Stimulated activated naive CD8-positive, alpha-beta T cell treated with anti-CD3 and anti-CD28 coated beads, Interleukin-15, Interleukin-2, amounts not matched to agents 100 ng/mL and 50 ng/mL, for 24 hours (primary cell): ENCODE measurements at regions not wholly inside any gene's neighbourhood (a gene's known extent, or its start where the extent isn't known, plus 50 kb on each side); places are given as distances from the start of the nearest gene placed in this dataset.
"Not testable (repeated sequence)": the region's sequence is repeated elsewhere in the genome, so short reads cannot be mapped to it uniquely, and the experiment has no call there.

ENCODE experiments used
- H3K27ac Mint-ChIP-seq: one replicate; pipeline ENCODE4 v1.8.0; 2021; ENCODE audit warnings: mild to moderate bottlenecking, mixed read lengths
- H3K27me3 Mint-ChIP-seq: one replicate; pipeline ENCODE4 v1.8.0; 2021; ENCODE audit warnings: mixed read lengths
- H3K36me3 Mint-ChIP-seq: one replicate; pipeline ENCODE4 v1.8.0; 2021; ENCODE audit warnings: low read depth, mixed read lengths
- H3K4me1 Mint-ChIP-seq: one replicate; pipeline ENCODE4 v1.8.0; 2021; ENCODE audit warnings: low read depth, mixed read lengths
- H3K4me3 Mint-ChIP-seq: one replicate; pipeline ENCODE4 v1.8.0; 2021; ENCODE audit warnings: mild to moderate bottlenecking, mixed read lengths
- H3K9me3 Mint-ChIP-seq: one replicate; pipeline ENCODE4 v1.8.0; 2021; ENCODE audit warnings: mixed read lengths

DNA sequence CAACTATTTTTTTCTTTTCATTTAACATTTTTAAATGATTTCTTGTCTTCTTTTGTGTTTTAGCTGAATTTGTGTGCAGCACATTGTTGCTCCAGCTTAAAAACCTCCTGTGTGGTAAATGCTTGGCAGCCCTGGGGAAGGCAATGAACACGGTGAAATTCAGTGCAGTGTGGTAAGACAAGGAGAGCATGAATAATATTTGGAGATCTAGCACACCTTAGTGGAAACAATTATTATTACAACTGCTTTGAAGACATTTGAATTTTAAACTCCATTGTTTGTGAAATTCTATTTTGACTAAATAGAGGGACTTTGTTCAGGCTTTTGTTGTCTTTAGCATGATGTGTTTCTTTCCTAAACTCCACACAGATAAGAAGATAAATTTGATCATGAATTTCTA is 242.6 kb upstream of the CXADR start:
- Mint-ChIP-seq H3K27me3 (peaks cover 3% of the 10 kb centered on the region), H3K27ac (no peak overlapping the region), H3K9me3 (peaks cover 4% of the 10 kb centered on the region), H3K4me1 (no peaks in the 10 kb centered on the region), H3K4me3 (no peak overlapping the region), H3K36me3 (no peaks in the 10 kb centered on the region)

DNA sequence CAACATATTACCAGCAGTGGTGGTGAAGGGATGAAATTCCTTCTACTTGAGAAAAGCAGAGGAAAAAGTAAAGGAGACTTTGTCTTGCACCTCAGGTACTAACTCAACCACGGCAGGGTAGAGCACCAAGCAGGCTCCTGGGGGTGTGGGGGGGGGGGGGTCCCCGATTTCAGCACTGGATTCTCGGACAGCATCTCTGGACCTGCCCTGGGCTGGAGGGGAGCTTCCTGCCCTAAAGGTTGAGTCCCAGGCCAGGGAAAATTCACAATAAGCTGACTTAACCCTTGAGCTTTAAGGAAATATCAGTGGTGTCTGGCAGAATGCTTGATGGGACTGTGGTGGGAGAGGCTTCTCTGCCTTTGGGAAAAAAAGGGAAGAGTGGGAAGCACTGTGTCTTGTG is 233.2 kb upstream of the CXADR start:
- Mint-ChIP-seq H3K4me1 (no peaks in the 10 kb centered on the region), H3K9me3 (peaks cover 25% of the 10 kb centered on the region), H3K27ac (no peak overlapping the region), H3K4me3 (no peak overlapping the region), H3K36me3 (no peaks in the 10 kb centered on the region), H3K27me3 (no peaks in the 10 kb centered on the region)

DNA sequence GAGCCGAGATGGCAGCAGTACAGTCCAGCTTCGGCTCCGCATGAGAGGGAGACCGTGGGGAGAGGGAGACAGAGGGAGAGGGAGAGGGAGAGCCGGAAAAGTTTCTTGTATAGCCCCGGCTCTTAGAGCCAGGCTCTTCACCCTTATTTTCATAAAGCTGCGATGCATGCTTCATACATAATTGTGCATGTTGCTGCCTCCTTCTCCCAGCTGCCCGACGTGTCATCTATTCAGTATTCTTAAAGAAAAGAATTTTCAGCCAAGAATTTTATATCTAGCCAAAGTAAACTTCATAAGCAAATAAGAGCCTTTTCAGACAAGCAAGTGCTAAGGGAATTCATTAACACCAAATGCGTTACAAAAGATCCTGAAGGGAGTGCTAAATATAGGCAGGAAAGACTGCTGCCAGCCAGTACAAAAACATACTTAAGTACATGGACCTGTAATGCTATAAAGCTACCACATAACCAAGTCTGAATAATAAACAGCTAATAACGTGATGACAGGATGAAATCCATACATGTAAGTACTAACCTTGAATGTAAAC is 219.8 kb upstream of the CXADR start:
- peaks cover 16% of the 10 kb centered on the region for H3K9me3 Mint-ChIP-seq
- not testable (repeated sequence) for H3K36me3 Mint-ChIP-seq, H3K27me3 Mint-ChIP-seq, H3K4me3 Mint-ChIP-seq, H3K27ac Mint-ChIP-seq, H3K4me1 Mint-ChIP-seq

DNA sequence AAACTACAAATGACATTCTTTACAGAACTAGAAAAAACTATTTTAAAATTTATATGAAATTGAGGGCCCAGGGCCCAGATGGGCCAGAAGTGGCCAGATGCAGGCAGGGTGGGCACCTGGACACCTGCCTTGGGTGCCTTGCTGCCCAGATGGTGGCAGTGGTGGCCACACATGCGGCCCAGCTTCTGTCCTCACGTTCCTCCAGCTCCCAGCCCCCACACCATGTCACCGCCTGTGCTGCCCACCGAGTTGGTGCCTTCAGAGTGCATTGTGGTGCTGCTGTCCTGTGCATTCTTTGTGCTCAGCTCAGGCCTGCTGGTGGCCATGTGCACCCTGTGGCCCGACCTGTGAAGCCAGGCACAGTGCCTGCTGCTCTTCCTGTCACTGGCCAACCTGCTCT is 216.8 kb upstream of the CXADR start:
- Mint-ChIP-seq H3K27ac (no peak overlapping the region), H3K4me3 (no peak overlapping the region), H3K9me3 (peaks cover 18% of the 10 kb centered on the region), H3K36me3 (no peaks in the 10 kb centered on the region), H3K4me1 (no peaks in the 10 kb centered on the region), H3K27me3 (no peaks in the 10 kb centered on the region)

DNA sequence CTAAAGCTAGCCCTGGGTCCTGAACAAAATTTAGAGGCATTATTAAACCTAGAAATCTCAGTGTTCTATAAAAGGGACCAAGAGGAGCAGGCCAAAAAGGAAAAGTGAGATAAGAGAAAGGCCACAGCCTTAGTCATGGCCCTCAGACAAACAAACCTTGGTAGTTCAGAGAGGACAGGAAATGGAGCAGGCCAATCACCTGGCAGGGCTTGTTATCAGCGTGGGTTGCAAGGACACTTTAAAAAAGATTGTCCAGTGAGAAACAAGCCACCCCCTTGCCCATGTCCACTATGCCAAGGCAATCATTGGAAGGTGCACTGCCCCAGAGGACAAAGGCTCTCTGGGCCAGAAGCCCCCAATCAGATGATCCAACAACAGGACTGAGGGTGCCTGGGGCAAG is 213.3 kb upstream of the CXADR start:
- not testable (repeated sequence) for H3K36me3 Mint-ChIP-seq, H3K27me3 Mint-ChIP-seq, H3K4me3 Mint-ChIP-seq, H3K4me1 Mint-ChIP-seq, H3K27ac Mint-ChIP-seq
- peaks cover 23% of the 10 kb centered on the region for H3K9me3 Mint-ChIP-seq

DNA sequence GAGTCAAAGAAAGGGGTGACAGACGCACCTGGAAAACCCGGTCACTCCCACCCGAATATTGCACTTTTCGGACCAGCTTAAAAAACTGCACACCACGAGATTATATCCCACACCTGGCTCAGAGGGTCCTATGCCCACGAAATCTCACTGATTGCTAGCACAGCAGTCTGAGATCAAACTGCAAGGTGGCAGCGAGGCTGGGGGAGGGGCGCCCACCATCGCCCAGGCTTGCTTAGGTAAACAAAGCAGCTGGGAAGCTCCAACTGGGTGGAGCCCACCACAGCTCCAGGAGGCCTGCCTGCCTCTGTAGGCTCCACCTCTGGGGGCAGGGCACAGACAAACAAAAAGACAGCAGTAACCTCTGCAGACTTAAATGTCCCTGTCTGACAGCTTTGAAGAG is 185.1 kb upstream of the CXADR start:
- not testable (repeated sequence) for H3K4me3 Mint-ChIP-seq, H3K36me3 Mint-ChIP-seq, H3K4me1 Mint-ChIP-seq, H3K27me3 Mint-ChIP-seq, H3K9me3 Mint-ChIP-seq, H3K27ac Mint-ChIP-seq

DNA sequence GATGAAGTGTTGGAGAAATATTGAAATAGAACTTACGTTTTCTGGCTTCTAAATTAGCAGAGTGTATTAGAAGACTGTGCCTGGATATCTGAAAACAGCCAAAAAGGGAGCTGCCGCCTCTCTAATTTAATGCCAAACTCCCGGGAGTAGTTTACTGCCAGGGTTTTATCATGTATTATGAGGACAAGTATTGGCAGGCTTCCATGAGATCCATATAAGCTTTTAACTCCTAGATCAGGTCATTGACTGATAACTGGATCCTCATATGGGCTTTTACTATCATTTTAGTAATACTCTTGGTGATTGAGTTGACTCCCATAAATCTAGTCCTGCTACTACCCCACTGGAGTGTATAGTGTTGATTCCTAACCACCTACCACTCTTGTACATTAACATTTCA is 178.4 kb upstream of the CXADR start:
- Mint-ChIP-seq H3K9me3 (no peaks in the 10 kb centered on the region), H3K27ac (no peak overlapping the region), H3K27me3 (no peaks in the 10 kb centered on the region), H3K4me3 (no peak overlapping the region), H3K4me1 (no peaks in the 10 kb centered on the region), H3K36me3 (no peaks in the 10 kb centered on the region)

DNA sequence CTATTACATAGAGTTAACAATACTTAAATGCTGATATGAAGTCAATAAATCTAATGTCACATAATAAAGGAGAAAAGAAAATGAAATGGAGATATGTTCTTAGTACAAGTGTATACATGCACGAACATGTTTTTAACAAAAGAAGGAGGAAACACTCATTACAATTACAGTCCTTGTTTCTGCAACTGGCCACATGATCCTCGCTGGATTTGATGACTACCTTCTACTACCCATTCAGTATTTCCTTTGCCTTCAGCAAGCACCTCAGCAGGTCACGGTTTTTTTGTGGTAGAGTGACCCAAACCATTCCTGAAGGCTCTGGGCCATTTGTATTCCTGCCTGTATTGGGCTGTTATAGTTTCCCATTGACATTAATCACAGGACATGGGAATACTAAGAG is 172.8 kb upstream of the CXADR start:
- H3K36me3 Mint-ChIP-seq, result no peaks in the 10 kb centered on the region
- H3K27ac Mint-ChIP-seq, result no peak overlapping the region
- peaks cover 17% of the 10 kb centered on the region for H3K9me3 Mint-ChIP-seq
- no peaks in the 10 kb centered on the region for H3K4me1 Mint-ChIP-seq
- H3K4me3 Mint-ChIP-seq, result no peak overlapping the region
- H3K27me3 Mint-ChIP-seq, result no peaks in the 10 kb centered on the region

DNA sequence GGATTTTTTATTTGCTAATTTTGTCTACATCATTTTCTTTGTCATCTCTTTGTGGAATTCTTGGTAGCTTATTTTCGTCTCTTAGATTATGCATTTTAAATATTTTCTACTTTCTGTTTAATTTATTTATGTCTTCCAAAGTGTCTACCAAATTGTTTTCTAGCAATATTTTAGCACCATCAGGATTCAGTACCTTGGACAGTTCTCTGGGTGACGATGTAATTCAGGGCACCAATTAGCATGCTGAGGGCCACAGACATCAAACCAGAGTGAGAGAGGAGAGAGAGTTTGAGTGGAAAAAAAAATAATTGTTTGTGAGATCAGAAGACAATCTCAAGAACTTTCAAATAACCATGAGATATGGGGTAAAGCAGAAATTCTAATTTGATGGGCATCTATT is 169.8 kb upstream of the CXADR start:
- H3K27me3 Mint-ChIP-seq, result no peaks in the 10 kb centered on the region
- peaks cover 17% of the 10 kb centered on the region for H3K9me3 Mint-ChIP-seq
- H3K4me3 Mint-ChIP-seq, result no peak overlapping the region
- no peaks in the 10 kb centered on the region for H3K36me3 Mint-ChIP-seq
- H3K27ac Mint-ChIP-seq, result no peak overlapping the region
- no peaks in the 10 kb centered on the region for H3K4me1 Mint-ChIP-seq

DNA sequence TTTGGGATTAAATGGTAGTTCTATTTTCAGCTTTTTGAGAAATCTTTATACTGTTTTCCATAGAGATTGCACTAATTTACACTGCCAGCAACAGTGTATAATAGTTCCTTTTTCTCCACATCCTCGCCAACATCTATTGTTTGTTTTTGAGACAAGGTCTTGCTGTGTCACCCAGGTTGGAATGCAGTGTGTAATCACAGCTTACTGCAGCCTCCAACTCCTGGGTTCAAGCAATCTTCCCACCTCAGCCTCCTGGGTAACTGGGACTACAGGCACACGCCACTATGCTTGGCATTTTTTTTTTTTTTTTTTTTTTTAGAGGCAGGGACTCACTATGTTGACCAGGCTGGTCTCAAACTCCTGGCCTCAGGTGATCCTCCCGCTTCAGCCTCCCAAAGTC is 164.5 kb upstream of the CXADR start:
- H3K9me3 Mint-ChIP-seq, result peaks cover 10% of the 10 kb centered on the region
- H3K27ac Mint-ChIP-seq, result no peak overlapping the region
- no peak overlapping the region for H3K4me3 Mint-ChIP-seq
- H3K36me3 Mint-ChIP-seq, result no peaks in the 10 kb centered on the region
- H3K4me1 Mint-ChIP-seq, result no peaks in the 10 kb centered on the region
- H3K27me3 Mint-ChIP-seq, result no peaks in the 10 kb centered on the region

DNA sequence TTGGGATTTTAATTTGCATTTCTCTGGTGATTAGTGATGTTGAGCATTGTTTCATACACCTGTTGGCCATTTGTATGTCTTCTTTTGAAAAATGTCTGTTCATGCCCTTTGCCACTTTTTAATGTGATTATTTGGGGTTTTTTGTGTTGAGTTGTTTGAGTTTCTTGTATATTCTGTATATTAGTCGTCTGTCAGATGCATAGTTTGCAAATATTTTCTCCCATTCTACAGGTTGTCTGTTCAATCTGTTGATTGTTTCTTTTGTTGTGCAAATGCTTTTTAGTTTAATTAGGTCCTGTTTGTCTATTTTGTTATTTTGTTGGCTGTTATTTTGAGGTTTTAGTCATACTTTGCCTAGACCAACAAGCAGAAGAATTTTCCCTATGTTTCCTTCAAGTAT is 164.0 kb upstream of the CXADR start:
- no peak overlapping the region for H3K27ac Mint-ChIP-seq
- H3K4me3 Mint-ChIP-seq, result no peak overlapping the region
- no peaks in the 10 kb centered on the region for H3K4me1 Mint-ChIP-seq
- no peaks in the 10 kb centered on the region for H3K27me3 Mint-ChIP-seq
- H3K36me3 Mint-ChIP-seq, result no peaks in the 10 kb centered on the region
- peaks cover 5% of the 10 kb centered on the region for H3K9me3 Mint-ChIP-seq

DNA sequence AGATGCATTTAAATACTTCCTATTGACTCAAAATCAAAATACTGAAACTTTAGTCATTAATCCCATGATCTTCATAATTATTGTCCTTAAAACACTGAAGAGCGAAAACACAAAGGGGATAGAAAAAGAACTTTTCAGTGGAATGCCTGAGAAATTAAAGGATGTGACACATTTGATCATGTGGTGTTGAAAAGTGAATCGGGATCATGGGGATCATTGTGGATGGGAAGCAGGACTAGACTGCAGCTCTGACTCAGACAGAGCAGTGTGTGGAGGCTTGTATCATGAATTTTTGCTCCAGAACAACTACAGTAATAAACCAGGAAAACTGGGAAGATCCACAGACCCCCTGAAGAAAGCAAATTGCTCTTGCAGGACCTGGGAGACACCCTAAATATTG is 161.1 kb upstream of the CXADR start:
- no peaks in the 10 kb centered on the region for H3K27me3 Mint-ChIP-seq
- no peaks in the 10 kb centered on the region for H3K4me1 Mint-ChIP-seq
- H3K9me3 Mint-ChIP-seq, result peaks cover 4% of the 10 kb centered on the region
- no peak overlapping the region for H3K4me3 Mint-ChIP-seq
- H3K36me3 Mint-ChIP-seq, result no peaks in the 10 kb centered on the region
- H3K27ac Mint-ChIP-seq, result no peak overlapping the region

DNA sequence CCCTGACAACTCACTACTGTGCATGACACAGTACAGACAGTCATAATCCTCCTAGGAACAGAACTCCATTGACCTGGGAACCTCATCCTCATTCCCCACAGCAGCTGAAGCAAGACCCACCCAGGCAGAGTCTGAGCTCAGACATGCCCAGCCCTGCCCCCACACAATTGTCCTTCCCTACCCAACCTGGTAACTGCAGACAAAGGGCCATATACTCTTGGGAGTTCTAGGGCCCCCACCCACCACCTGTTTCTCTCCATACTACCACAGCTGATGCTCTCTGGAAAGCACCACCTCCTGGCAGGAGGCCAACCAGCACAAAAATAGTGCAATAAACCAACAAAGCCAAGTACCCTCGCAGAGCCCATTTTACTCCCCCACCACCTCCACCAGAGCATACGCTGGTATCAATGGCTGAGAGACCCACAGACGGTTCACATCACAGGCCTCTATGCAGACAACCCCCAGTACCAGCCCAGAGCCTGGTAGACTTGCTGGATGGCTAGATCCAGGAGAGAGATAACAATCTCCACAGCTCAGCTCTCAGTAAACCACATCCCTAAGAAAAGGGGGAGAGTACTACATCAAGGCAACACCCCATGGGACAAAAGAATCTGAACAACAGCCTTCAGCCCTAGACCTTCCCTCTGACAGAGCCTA is 159.7 kb upstream of the CXADR start:
- H3K4me1 Mint-ChIP-seq, result no peaks in the 10 kb centered on the region
- H3K27ac Mint-ChIP-seq, result no peak overlapping the region
- H3K4me3 Mint-ChIP-seq, result no peak overlapping the region
- peaks cover 4% of the 10 kb centered on the region for H3K9me3 Mint-ChIP-seq
- H3K27me3 Mint-ChIP-seq, result no peaks in the 10 kb centered on the region
- no peaks in the 10 kb centered on the region for H3K36me3 Mint-ChIP-seq

DNA sequence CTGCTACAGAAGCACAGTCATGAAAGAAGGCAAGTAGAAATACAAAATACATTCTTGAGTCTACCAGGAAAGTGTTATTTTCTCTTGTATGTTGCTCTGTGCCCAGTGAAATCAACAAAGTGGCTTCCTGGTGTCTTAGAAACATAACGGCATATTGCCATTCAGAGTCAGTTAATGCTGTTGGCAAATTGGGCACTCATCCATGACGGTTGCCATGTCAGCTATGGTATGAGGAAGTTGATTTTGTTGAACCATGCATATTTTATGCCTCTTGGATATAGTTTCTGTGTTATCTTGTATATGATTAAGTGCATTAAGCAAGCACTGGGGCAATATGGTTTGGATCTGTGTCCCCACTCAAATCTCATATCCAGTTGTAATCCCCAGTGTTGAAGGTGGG is 153.1 kb upstream of the CXADR start:
- H3K27ac Mint-ChIP-seq, result no peak overlapping the region

DNA sequence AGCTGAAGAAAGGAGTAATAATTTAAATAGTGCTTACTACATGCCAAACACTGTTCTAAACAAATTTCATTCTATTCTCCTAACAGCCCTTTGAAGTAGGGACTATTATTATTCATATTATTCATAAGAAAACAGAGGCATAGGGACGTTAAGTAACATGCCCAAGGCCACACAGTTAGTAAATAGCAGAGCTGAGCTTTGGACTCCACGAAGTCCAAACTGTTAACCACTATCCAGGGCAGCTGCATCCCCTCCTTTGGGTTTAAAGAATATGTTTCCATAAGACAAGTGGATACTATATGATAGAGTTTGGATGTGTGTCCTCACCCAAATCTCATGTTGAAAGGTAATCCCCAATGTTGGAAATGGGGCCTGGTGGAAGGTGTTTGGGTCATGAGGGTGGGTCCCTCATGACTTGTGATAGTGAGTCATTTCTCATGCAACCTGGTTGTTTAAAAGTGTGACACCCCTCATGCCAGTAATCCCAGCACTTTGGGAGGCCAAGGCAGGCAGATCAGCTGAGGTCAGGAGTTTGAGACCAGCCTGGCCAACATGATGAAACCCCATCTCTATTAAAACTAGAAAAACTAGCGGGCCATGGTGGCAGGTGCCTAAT is 144.0 kb upstream of the CXADR start:
- no peaks in the 10 kb centered on the region for H3K36me3 Mint-ChIP-seq
- H3K4me3 Mint-ChIP-seq, result no peak overlapping the region
- peaks cover 25% of the 10 kb centered on the region for H3K27me3 Mint-ChIP-seq
- H3K4me1 Mint-ChIP-seq, result no peaks in the 10 kb centered on the region
- peaks cover 3% of the 10 kb centered on the region for H3K9me3 Mint-ChIP-seq
- no peak overlapping the region for H3K27ac Mint-ChIP-seq

More for the DNA sequence above, 153.1 kb upstream of the CXADR start:
- peaks cover 6% of the 10 kb centered on the region for H3K27me3 Mint-ChIP-seq
- no peak overlapping the region for H3K4me3 Mint-ChIP-seq
- H3K36me3 Mint-ChIP-seq, result no peaks in the 10 kb centered on the region
- H3K9me3 Mint-ChIP-seq, result no peaks in the 10 kb centered on the region
- H3K4me1 Mint-ChIP-seq, result no peaks in the 10 kb centered on the region

DNA sequence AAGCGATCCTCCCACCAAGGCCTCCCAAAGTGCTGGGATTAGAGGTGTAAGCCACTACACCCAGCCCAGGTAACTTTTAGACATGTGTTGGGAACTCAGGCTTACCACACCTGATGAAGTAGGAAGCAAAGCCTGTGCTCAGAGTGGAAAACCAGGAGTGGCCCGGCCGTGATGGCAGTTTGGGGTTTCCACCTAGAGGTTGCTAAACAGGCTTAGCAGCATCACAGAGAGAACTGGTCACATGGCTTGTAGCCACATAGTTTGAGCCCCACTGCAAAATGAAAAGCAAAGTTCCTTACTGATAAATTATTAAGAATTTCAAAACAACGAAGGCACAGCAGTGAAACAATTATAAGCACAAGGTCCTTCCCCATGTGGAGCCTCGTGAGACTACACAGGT is 142.6 kb upstream of the CXADR start:
- peaks cover under 1% of the 10 kb centered on the region for H3K9me3 Mint-ChIP-seq
- H3K36me3 Mint-ChIP-seq, result no peaks in the 10 kb centered on the region
- H3K4me1 Mint-ChIP-seq, result no peaks in the 10 kb centered on the region
- H3K4me3 Mint-ChIP-seq, result no peak overlapping the region
- peaks cover 27% of the 10 kb centered on the region for H3K27me3 Mint-ChIP-seq
- H3K27ac Mint-ChIP-seq, result no peak overlapping the region
